Vagina (tissue), 2 donors: ENCODE measurements at regions not wholly inside any gene's neighbourhood (a gene's known extent, or its start where the extent isn't known, plus 50 kb on each side); places are given as distances from the start of the nearest gene placed in this dataset.

Source experiments
- CTCF ChIP-seq, 3 experiments: fragments of 450-650 bp in 2 of 3; fragments of 200-600 bp in 1 of 3; sonication (generic) in 1 of 3; IDR thresholded peaks; one replicate each; pipeline ENCODE4 v1.5.1; 2017 to 2019; ENCODE audit warnings: antibody characterized with exemption in 3 of 3, mild to moderate bottlenecking in 2 of 3, moderate library complexity in 2 of 3
- POLR2AphosphoS5 ChIP-seq, 2 donors: sonication (generic); formaldehyde crosslinking; IDR thresholded peaks; one replicate each; pipeline ENCODE4 v1.9.0; 2017; ENCODE audit warnings: antibody characterized with exemption in 2 of 2, mild to moderate bottlenecking in 2 of 2, low read depth in 1 of 2; ENCODE audit not compliant: insufficient read depth in 1 of 2

GRCh38 chrX:13128104-13128503 lies 83.7 kb upstream of the FAM9C start:
- TF ChIP-seq CTCF (IDR thresholded peaks at IDR 0.05) (no peak), POLR2AphosphoS5 (IDR thresholded peaks at IDR 0.05; ENCODE audit: insufficient read depth in 1 of 2, low read depth in 1 of 2) (peak in 1 of 2 donors; percentile 13)
